GM18909 (cell line): ENCODE measurements at regions not wholly inside any gene's neighbourhood (a gene's known extent, or its start where the extent isn't known, plus 50 kb on each side); places are given as distances from the start of the nearest gene placed in this dataset.

Source experiments
- ATAC-seq: cut with Tn5 transposase; IDR thresholded peaks from one replicate; pipeline ENCODE4 v1.9.1; 2021; ENCODE audit warnings: mild to moderate bottlenecking; ENCODE audit not compliant: unreplicated experiment, poor library complexity

DNA sequence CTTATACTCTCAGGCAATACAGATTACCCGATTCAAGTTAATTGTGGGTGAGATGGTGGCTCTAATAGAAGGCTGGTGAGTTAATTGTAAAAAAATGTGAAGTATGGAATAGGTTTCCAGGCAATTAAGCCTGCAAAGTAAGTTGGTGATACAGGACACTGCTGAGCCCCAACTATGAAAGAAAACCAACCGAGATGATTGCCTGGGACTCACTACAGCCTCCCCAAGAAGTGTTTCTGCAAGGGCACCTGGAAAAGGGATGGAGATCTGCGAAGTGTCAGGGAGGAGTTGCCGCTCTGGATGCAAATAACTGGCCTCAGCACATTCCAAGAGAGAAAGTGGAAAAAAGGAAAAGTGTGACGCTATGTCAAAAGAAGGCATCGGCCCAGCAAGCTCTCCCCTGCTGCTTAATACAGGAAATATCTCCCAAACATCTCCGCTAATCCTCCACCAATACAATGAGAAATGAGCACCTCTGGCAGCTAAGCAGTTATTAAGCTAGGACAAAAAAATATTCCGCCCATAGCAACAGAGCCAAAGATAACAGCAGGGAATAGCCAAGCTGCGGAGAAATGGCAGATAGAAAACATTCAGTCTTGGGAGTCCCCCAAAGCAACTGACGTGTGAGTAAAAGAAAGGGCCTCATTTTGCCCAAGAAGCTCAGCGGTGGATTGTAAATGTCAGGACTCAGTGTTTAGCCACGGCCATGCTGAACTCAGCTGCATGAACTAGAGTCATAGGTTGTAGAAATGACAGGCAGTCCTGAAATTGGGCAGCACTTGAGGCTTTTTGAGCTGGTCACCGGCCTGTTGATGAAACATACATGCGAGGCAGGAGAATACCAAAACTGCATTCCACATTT lies 133.7 kb downstream of the SNX19 start:
- no peak for ATAC-seq

DNA sequence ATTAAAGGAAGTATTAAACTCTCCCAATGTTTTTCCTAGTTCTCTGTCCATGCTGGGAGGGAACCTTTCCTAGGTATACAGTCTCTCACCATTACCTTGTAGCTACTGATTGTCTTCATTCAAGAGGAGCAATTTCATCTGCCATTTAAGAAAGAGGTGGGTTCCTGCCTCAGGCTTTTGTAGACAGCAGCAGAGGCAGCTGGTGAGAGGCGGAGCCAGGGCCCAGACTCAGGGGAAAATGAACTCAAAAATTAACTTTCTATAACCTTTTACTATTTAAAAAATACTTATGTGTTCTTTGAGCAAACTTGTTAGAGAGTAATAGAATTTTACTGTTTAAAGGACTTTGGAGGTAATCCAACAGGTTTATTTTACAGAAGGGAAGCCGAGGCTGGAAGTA lies 133.0 kb downstream of the SNX19 start:
- ATAC-seq, result no peak

DNA sequence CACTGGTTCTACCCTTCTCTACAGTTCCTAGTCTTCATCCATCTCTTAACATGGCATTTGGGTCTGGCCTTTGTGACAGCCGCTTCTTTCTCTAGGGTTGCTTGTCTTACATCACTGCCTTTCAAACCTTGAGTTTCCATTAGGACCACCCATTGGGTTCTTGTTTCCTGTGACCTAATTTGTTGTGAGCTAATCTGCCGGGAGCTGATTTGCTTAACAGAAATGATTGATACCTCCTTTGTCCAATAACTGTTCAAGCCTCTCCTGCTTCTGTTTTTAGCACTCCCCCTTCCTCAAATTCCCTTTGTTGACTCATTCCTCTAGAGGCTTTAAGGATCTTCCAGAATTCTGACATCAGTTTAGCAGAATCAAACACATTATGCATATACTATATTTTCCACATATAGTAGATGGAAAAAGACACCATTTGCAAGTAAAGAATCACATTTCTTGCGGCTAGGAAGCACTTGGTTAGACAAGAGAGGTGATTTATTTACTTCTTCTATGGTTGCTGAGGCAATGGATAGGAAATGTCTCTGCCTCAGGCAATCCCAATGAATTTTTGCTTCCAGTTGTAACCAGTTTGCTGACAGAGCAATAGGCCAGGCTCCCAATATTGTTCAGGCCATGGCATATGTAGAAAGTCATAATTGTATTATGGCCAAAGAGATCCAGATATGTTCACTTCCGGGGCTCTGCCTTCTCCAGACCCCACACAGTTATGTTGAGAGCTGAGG lies 130.7 kb downstream of the SNX19 start:
- ATAC-seq, result no peak

DNA sequence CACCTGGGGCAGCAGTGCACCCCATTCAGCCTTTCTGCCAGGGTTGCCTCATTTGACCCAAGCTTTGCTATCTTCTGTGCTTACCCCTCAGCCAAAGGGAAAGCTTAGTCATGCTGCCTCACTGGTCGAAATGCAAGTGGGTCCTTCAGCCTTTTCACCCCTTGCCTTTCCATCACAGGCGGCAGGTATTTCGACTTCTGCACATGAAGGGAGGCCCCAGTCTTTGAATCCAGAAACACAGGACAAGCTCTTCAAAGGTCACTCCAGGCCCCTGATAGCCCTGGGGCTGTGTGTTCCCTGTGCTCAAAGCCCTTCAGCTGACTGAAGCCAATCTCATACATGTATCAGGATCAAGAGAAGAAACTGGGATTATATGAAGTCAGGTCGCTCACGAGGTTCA lies 129.7 kb downstream of the SNX19 start:
- ATAC-seq, result no peak

DNA sequence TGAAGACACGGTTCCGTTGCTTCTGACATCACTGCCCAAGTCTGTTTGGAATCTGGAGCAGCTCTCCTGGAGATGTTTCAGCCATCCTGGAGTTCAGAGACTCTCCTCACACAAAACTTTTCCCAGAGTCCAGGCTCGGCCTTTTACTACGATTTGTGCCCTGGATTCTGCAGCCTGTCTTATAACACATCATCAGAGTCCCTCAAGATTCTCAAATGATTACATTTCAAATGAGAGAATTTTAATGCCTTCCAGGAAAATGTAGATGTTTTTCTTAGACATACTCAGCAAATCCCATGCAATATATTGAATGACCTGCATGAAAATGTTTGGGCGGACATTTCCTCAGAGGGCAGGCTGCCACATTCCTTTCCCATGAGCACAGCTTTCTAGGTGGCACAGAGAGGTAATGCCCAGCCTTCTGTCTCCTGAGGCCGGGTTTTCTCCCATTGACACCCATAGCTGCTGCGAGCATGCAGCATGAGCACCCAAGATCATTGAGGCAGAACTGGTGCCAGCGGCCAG lies 129.1 kb downstream of the SNX19 start:
- no peak for ATAC-seq

DNA sequence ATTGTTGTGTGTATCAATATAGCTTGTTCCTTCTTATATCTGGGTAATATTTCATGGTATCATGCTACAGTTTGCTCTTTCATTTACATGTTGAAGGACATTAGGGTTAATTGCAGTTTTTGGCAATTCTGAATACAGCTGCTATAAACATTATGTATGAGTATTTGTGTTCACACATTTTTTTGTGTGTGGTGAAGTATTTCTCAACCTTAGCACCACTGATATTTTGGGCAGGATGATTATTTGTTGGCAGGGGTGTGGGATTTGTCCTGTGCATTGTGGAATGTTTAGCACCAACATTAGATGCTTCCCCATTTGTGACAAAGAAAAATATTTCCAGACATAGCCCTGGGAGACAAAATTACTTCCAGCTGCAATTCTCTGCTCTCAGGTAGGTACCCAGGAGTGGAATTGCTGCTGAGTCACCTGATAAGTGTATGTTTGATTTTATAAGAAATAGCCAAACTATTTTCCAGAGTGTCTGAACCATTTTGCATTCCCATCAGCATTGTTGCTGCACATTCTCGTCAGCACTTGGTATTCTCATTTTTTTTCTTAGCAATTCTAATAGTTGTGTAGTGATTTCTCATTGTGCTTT lies 128.2 kb downstream of the SNX19 start:
- no peak for ATAC-seq

DNA sequence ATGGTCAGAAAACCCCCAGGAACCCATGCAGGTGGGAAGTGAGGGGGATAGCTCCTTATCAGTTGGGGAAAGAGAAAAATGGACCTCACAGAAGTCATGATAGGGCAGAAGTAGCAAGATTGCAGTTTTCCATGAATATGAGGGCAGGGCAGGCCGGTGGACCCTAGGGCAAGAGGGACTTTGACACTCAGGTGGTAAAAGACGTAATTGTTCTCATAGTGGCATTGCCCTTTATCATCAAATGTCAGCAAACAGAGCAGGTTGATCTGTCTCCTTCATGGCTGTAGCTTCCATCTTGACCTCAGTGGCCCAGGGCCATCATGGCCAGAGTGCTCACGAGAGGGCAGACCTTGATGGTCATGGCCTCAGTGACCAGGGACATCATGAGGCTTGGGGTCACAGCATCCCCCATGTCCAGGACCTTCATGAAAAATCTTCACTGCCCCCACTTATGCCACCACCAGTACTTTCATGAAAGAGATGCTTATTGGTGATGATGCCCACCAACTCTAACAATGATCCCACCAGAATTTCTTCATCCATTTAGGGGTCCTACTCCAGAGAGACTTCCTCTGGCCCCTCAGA lies 127.1 kb downstream of the SNX19 start:
- no peak for ATAC-seq

DNA sequence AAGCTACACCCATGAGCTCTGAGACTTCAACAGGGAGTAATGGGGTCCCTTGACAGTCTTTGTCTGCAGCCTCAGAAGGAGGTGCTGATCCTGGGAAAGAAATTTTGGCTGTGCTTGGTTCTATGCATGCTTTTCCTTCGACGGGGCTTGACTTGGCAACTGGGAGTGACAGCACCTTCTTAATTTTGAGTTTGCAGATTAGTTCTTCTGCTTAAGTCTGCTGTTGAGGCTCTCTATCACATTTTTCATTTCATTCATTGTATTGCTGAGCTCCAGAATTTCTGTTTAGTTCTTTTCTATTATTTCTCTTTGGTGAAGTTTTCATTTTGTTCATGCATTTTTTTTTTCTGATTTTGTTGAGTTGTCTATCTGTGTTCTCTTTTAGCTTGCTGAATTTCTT lies 125.6 kb downstream of the SNX19 start:
- ATAC-seq, result no peak

DNA sequence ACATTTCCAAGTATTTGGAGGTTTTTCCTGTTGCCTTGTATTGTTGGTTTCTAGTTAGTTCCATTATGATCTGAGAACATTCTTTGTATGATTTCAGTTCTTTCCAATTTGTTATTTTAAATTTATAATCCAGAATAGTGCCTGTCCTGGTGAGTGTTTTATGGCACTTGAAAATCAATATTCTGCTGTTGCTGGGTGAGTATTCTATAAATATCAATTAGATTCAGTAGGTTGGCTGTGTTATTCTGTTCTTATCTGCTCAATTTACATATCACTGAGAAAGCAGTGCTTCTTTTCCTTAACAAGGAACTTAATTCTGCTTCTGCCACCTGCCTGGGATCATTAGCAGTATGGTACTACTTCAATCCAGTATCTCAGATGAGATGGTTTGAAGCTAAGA lies 123.5 kb downstream of the SNX19 start:
- no peak for ATAC-seq

DNA sequence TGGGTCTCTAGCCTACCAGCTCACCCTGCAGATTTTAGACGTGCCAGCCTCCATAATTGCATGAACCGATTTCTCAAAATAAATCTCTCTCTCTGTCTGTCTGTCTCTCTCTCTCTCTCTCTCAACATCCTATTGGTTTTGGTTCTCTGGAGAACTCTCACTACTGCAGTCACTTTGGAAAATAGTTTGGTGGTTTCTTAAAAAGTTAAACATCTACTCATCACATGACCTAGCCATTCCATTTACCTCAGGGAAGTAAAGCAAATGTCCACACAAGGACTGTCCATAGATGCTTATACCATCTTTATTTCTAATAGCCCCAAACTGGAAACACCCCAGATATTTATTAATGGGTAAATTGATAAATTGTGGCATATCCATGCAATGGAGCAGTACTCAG lies 119.5 kb downstream of the SNX19 start:
- ATAC-seq, result no peak

DNA sequence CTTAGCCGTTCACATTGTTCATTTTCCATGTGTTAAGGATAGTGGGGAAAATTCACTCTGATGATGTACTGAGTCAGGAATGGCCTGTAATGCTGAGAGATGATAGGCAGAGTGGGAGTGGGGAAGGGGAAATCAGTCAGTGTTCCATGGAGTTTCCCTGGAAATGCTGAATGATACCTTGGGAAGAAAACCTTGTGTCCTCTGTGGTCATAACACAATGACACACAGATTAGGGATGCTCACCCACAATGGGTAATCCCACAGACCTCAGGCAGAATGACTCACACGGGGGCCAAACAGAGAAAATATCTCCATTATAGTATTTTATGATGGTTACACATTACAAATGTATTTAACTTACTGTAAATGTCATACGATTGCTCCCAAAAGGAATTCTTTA lies 118.0 kb downstream of the SNX19 start:
- ATAC-seq, result no peak

DNA sequence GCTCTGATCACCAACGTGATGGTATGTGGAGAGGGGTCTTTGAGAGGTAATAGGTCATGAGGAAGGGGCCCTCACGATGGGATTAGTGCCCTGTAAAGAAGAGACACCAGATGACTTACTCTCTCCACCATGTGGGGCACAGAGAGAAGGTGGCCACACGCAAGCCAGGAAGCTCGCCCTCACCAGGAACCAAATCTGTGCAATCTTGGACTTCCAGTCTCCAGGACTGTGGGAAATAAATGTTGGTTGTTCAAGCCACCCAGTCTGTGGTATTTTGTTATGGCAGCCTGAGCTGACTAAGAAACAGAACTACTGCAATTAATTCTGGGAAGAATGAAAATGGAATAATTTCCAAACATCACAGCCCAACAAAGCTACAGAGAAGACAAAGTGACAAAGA lies 117.5 kb downstream of the SNX19 start:
- no peak for ATAC-seq

DNA sequence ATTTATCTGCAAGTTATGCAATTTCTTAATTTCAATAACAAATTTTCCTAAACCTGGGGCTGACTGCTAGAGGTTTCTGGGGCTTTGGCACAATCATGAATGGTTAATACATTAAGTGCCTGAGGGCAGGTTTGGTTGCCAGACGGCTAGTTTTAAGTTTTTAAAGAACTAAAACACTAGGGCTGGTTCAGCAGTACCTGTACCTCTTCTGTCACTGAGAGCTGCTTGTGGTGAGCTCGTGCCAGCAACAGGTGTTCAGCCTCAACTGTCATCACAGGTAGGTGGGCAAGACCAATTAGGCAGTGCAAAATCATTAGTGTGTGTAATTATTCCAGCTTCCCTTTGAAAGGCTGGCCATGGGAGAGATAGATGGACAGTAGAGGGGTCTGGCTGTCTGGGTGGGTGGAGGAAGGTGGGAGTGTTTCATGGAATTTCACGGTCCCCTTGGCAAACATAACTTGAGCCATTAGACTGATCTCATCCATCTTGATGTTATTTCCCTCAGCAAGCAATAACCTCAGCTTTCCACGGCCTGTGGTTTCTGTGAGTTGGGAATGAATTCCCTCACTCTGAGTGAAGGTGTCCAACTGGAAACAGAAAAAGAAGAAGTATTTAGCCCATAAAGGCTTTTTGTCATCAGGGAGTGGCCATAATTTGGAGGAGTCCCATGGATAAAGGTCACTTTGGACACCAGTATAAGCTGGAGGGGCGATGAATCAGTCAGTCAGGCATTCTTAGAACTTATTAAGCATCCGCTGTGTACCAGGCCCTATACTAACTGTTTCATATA lies 114.8 kb downstream of the SNX19 start:
- ATAC-seq, result no peak

DNA sequence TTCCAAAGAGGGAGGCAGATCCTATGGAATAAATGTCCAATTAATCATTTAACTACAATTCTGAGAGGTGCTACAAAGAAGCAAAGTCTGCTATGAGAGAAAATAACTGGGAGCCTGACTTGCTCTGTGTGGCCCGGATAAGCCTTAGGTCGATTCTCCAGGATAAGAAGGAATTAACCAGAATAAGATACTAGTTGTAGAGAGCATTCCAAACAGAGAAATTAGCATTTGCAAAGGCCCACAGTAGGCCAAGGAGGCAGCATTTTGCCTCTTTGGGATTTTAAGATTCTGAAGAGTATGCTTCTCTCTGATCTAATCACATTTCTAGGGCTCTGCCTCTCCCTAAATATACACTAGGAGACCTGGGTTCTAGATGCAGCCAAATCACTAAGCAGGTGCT lies 113.7 kb downstream of the SNX19 start:
- no peak for ATAC-seq

DNA sequence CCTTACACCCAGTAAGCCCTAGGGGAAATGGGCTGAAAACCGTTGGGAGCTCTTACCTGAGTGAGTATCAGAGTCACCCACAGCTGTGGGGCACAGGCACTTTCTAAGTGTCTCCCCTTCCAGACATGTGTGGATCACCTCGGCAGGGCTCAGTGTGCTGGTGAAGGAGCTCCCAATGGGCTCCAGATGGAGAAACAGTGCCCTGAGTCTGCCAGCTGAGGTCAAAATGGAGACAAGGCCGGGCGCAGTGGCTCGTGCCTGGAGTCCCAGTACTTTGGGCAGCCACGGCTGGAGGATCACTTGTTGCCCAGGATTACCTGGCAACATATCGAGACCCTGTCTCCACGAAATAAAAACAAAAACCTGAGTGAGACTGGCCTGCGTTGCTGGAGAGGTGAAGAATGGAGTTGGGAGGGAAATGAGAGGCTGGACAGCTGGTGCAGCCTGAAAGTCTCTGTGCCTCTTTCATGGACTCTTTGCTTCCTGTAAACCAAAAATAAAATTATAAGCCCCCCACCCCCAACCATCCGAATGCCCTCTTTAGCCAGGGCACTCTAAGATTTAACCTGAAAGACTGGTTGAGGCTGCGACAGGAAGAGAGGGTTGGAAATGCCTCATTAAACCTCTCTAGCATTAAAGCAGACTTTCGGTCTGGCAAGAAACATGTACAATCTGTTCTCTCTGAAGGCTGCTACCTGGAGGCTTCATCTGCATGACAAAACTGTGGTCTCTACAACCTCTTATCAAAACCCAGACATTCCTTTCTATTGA lies 111.8 kb downstream of the SNX19 start:
- no peak for ATAC-seq

DNA sequence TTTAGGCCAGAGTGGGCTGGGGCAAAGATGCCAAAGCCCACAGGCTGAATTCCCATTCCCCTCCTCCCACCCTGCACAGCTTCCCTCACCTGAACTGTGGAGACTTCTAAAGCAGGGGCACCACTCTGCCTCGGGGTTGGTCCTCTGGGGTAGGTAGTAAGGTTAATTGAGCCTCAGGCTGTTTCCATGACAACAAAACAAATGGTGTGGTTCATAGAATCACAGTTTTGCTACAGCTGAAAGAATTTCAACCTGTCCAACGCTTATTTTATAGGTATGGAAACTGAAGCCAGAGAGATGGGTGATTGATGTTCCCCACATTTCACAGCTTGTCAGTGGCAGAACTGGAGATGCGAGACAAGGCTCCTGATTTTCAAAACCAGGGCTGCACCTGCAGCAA lies 109.5 kb downstream of the SNX19 start:
- ATAC-seq, result no peak

DNA sequence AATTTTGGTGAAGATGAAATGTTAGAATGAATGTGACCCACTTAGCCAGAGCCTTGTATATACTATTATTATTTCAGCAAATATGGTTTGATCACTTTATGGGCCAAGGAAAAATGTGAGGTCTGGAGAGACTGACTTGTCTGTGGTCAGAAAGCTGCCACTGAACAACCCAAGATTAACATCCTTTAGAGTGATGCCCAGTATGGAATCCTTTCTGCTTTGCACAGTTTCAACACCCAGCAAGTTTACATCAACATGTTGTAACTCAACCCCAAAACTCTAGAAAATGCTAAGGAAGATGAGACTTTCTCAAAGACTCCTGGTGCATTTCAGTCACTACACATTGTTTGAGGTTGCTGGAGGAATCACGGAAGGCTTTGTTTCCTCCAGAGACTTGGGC lies 107.7 kb downstream of the SNX19 start:
- ATAC-seq, result no peak

DNA sequence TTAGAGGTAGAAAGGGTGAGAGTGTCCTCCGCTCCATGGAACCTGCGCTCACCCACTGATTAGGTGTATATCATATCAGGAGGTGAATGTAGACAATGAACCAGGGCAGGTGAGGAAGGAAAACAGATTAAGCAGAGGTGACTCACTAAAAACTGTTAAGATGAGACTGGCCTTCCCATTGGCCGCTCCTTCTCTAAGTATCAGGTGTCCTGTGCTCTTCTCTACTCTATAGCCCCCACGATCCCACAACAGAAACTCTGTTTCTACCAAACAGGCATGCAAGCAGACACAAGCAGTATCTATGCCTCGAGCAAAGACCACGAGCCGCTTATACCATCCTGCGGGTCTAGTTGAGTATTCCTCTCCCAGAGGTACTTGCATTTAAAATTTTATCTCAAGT lies 103.1 kb downstream of the SNX19 start:
- ATAC-seq, result no peak

DNA sequence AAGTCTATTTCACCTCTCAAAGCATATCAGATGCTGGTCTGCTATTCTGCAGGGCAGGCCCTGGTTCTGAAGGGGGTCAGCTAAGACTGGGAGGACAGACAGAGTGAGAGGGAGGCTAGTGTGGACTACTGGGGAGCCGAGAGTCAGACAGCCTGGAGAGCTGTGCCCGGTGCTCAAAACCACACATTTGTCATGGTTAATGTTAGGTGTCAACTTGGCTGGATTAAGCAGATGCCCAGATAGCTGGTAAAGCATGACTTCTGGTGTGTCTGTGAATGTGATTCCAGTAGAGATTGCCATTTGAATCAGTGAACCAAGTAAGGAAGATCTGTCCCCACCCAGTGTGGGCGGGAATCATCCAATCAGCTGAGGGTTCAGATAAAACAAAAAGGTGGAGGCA lies 102.6 kb downstream of the SNX19 start:
- no peak for ATAC-seq
